ENCODE measurements at regions not wholly inside any gene's neighbourhood (a gene's known extent, or its start where the extent isn't known, plus 50 kb on each side); places are given as distances from the start of the nearest gene placed in this dataset.

- DNase-seq, result no peak
- no peak for TF ChIP-seq CTCF (IDR thresholded peaks at IDR 0.05)
- no peak for TF ChIP-seq POLR2A (IDR thresholded peaks at IDR 0.05)
- H3K4me1 ChIP-seq, result no peaks in the 10 kb centered on the region
- no peaks in the 10 kb centered on the region for H3K36me3 ChIP-seq
- intact Hi-C loops (cut with DNase I), result no loop called here
- H3K9me3 ChIP-seq, result no peaks in the 10 kb centered on the region
- no peaks in the 10 kb centered on the region for H3K27me3 ChIP-seq
- no peak overlapping the region for H3K27ac ChIP-seq
- WGBS, 2 donors, result 82 to 91% methylated on average over 4 of the region's 4 CpGs
- no peak overlapping the region for H3K4me3 ChIP-seq (replicated peaks in 1 of 3)
These were observed 119.2 kb upstream of the CTNNB1 start for GRCh38 chr3:41080141-41080540.

- H3K36me3 ChIP-seq, result no peaks in the 10 kb centered on the region
- no peak for TF ChIP-seq CTCF (IDR thresholded peaks at IDR 0.05)
- no peak for TF ChIP-seq POLR2A (IDR thresholded peaks at IDR 0.05)
- H3K27me3 ChIP-seq, result no peaks in the 10 kb centered on the region
- H3K4me3 ChIP-seq (replicated peaks in 1 of 3), result no peak overlapping the region
- intact Hi-C loops (cut with DNase I), result no loop called here
- no peaks in the 10 kb centered on the region for H3K4me1 ChIP-seq
- H3K9me3 ChIP-seq, result no peaks in the 10 kb centered on the region
- 53 to 81% methylated on average over 1 of the region's 1 CpG for WGBS, 2 donors
- H3K27ac ChIP-seq, result no peak overlapping the region
- no peak for DNase-seq
These were observed 110.4 kb upstream of the CTNNB1 start for GRCh38 chr3:41088882-41089281.

GRCh38 chr3:41089566-41089965 lies 109.7 kb upstream of the CTNNB1 start:
- DNase-seq, result no peak
- Histone ChIP-seq H3K4me3 (replicated peaks in 1 of 3) (no peak overlapping the region), H3K36me3 (no peaks in the 10 kb centered on the region), H3K27ac (no peak overlapping the region), H3K27me3 (no peaks in the 10 kb centered on the region), H3K4me1 (no peaks in the 10 kb centered on the region), H3K9me3 (no peaks in the 10 kb centered on the region)
- intact Hi-C loops (cut with DNase I), result no loop called here
- 71 to 89% methylated on average over 1 of the region's 1 CpG for WGBS, 2 donors
- TF ChIP-seq POLR2A (IDR thresholded peaks at IDR 0.05), result no peak
- TF ChIP-seq CTCF (IDR thresholded peaks at IDR 0.05), result no peak

GRCh38 chr3:41092844-41093243 lies 106.5 kb upstream of the CTNNB1 start:
- Histone ChIP-seq H3K9me3 (no peaks in the 10 kb centered on the region), H3K4me1 (no peaks in the 10 kb centered on the region), H3K4me3 (replicated peaks in 1 of 3) (no peak overlapping the region), H3K27me3 (no peaks in the 10 kb centered on the region), H3K36me3 (no peaks in the 10 kb centered on the region), H3K27ac (no peak overlapping the region)
- intact Hi-C loops (cut with DNase I), result no loop called here
- 58 to 82% methylated on average over 4 of the region's 4 CpGs for WGBS, 2 donors
- no peak for TF ChIP-seq POLR2A (IDR thresholded peaks at IDR 0.05)
- no peak for TF ChIP-seq CTCF (IDR thresholded peaks at IDR 0.05)
- no peak for DNase-seq

GRCh38 chr3:41093476-41093875 lies 105.8 kb upstream of the CTNNB1 start:
- no peak for TF ChIP-seq POLR2A (IDR thresholded peaks at IDR 0.05)
- no peak for TF ChIP-seq CTCF (IDR thresholded peaks at IDR 0.05)
- Histone ChIP-seq H3K27me3 (no peaks in the 10 kb centered on the region), H3K36me3 (no peaks in the 10 kb centered on the region), H3K9me3 (no peaks in the 10 kb centered on the region), H3K27ac (no peak overlapping the region), H3K4me1 (no peaks in the 10 kb centered on the region), H3K4me3 (replicated peaks in 1 of 3) (no peak overlapping the region)
- intact Hi-C loops (cut with DNase I), result no loop called here
- no peak for DNase-seq
- WGBS, 2 donors, result 97 to 98% methylated on average over 3 of the region's 3 CpGs

All from thyroid gland (tissue), 4 donors.